HG02610 (cell line): ENCODE measurements at regions not wholly inside any gene's neighbourhood (a gene's known extent, or its start where the extent isn't known, plus 50 kb on each side); places are given as distances from the start of the nearest gene placed in this dataset.

Experiments used
- ATAC-seq: cut with Tn5 transposase; IDR thresholded peaks from one replicate; pipeline ENCODE4 v1.9.1; 2021; ENCODE audit warnings: mild to moderate bottlenecking, moderate library complexity; ENCODE audit not compliant: unreplicated experiment

- no peak for ATAC-seq
Observed at GRCh38 chr12:68447797-68448260, 115.7 kb upstream of the MDM1 start.

- no peak for ATAC-seq
Observed at GRCh38 chr12:68449196-68449595, 117.0 kb upstream of the MDM1 start.

DNA sequence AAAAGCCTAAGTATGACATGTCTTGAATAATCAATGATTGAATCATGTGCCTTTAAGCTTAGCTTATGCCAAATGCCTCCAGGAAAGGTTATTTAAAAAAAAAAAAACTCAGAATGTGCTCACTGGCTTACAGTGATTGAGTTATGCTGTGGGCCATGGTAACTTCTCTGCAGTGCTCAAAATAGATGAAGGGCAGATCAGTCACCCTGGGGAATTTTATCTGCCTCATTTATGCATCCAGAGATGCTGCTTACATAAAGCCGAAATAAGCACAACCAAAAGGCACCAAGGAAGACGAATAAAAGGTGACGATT, 118.7 kb upstream of the MDM1 start:
- ATAC-seq, result no peak

GRCh38 chr12:68451261-68452077, 119.3 kb upstream of the MDM1 start:
- ATAC-seq, result peak; percentile 79

GRCh38 chr12:68452078-68452715, 120.0 kb upstream of the MDM1 start:
- no peak for ATAC-seq

DNA sequence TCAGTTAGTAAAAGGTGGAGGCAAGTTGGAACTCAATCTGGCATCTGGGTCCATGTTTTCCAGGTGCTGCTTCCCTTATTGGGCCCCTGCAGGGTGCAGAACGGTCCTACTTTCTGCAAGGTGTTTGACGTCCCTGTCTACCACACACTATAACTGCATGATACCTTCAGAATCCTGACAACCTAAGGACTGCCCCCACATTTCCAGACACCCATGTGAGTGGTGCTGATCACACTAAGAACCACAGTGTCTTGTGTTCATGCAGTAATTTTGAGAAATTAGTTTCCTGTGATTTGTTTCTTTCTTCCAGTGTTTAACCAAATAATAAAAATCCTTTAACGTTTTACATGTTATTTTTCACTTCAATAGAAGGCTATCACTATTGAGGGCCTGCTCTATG, 121.1 kb upstream of the MDM1 start:
- no peak for ATAC-seq

- no peak for ATAC-seq
Observed at GRCh38 chr12:68453876-68454275, 121.7 kb upstream of the MDM1 start.

GRCh38 chr12:68454892-68455291, 122.7 kb upstream of the MDM1 start:
- no peak for ATAC-seq

DNA sequence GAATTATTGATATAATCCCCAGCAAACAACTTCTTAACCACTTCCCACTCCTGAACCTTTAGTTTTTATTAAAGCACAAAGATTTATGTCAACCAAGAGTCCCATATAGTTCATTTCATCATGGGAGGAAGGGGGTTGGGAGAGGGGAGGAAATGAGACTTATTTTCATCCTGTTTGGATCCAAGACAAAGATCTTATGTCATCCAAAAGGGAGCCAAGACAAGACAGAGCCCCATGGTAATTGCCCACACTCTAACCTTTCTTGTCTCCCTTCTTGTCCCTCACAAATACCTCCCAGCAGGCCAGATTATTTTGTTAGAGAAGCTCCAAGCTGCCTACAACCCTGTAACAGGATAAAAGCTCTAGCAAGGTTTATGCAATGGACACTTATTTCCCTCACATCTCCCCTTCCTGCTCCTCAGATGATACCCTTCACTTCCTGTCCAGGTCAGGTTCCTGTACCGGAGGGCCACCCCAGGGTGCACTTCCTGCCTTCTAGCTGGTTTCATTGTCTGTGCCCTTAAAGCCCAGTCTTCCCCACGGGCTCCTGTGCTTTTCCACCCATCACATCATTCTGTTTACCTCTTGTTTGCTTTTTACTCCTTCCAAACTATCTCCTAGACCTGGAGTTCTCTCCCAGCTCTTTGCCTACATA, 123.7 kb upstream of the MDM1 start:
- ATAC-seq, result no peak

DNA sequence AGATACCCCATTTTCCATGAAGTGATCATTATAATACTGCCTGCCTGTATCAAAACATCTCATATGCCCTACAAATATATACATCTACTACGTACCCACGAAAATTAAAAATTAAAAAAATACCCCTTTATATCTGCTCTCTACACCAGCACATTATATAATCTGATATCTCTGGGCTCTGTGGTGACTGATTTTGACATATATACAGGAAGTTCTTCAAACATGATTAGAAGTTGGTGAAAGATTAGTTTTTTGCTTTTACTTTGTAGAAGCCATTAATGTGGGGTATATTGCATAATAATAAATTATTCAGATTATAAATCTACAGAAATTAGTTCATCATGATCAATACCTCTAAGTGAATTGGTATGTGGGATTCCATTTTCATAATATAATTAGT, 126.7 kb upstream of the MDM1 start:
- no peak for ATAC-seq

GRCh38 chr12:68460236-68460635, 128.1 kb upstream of the MDM1 start:
- no peak for ATAC-seq

DNA sequence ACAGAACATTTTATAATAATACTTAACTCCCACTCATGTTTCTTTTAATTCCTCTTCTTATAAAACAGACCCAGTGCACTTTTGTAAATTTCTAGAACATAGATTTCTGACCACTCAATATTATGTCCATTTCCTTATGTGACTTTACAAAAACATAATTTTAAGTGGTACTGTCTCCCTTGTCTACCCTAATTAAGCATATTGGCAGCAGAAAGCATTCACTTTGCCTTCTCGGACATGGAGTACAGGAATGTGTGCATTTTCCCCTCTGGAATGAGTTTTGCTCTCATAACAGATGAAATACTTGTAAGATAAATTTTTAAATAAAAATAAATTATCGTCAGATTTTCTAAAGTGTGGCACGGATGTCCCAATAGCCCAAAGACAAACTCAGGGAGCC, 129.5 kb upstream of the MDM1 start:
- ATAC-seq, result no peak

DNA sequence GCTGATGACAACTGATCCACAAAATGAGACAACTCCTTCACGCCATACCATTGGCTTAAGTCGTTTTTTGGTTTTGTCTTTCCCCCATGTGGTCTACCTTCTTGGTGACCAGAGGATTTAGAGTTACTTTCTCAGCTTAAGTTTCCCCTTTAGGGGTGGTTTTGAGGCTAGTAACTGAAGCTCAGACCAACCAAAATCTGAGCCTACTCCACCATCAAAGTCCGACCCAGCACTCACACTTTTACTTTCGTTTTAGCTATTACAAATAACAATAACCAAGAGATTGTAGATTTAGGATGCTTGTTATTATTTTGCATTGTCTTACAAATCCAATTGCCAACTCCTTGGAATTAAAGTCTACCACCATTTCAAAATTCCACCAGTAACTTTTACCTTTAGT, 130.6 kb upstream of the MDM1 start:
- peak; percentile 79 for ATAC-seq

DNA sequence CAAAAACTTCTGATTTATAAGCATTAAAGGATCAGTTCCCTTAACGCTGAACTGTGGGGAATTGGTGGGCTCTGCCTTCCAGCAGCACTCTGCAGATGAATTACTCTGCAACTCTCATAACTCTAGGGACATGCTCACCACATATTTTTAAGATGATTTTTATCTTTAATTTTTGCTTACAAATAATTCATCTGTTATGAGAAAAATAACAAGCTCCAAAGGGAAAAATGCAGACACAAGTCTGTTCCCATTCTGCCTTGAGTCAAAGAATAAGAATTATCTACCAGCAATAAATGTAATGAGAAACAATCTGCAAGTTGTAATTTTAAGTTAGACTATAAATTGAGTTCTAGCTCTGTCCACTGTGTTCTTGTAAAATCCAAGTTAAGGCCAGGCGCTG, 133.1 kb upstream of the MDM1 start:
- ATAC-seq, result no peak

DNA sequence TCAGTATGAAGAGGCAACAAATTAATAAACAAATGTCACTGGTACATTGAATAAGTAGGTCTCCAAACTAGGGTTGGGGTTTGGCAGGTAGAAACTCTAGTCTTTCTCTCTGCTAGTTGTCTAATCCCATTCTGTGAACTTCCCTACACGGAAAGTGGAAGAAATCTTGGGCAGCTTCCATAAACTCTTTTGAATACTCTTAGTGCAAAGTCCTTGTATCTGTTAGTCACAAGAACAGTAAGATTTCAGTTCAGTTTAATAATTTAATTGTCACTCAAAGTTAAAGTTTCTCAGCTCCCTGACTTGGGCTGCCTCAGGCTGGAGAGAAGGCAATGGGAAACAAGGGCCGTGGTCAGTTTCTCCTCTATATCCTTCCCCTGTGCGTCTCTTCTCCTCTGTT, 135.4 kb upstream of the MDM1 start:
- no peak for ATAC-seq

GRCh38 chr12:68468036-68468435, 135.9 kb upstream of the MDM1 start:
- no peak for ATAC-seq

DNA sequence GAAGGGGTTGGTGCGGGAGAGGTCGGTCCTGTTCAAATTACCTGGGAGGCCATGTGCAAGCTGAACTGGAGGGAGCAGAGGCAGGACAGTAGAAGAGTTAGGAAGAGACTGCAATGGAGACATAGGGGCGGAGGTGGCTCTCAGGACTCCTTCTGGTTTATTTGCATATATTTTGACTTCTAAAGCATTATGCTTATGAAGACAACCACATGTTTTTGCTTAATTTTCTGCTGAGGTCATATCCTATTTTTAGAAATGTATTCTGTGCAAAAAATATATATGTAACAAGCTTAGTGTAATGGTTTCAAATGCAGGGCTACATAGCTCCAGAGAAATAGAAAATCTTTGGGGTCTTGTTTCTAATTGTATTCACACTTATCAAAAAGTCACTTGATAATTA, 137.0 kb upstream of the MDM1 start:
- ATAC-seq, result no peak

GRCh38 chr12:68470664-68471328, 138.6 kb upstream of the MDM1 start:
- no peak for ATAC-seq

- no peak for ATAC-seq
Observed at GRCh38 chr12:68474467-68475204, 136.1 kb upstream of the RAP1B start.

DNA sequence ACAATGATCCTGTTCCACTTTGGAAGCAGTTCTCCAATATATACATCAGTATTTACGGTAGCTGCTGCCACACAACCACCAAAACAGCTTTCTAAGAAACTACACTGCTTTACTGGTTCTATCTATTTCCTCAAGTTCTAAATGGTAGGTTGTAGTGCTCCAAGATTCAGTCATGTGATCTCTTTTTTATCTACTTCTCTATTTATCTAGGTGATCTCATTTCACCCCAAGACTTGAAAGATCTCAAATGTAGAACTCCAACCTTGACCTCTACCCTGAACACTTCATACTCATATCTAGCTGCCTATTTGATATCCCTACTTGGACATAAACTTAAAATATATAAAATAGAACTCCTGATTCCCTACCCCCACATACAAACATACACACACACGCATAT, 133.9 kb upstream of the RAP1B start:
- ATAC-seq, result no peak

DNA sequence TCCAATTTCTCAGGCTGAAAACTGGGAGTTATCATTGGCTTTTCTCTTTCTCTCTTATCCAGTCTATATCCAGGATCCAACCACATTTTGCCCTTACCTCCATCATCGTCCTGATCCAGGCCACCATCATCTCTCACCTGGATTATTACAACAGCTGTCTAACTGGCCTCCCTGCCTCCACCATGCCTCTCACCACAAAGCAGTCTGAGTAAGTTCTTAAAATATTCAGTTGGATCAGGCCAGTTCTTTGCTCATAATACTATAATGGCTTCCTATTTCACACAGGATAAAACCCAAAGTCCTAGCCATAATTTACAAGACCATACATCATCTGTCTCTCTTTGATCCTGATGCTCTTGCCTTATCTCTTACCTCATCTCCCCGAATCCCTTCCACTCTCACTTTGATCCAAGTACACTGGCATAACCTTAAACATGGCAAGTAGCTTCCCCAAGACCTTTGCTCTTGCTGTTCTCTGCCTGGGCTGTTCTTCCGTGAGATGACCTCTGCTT, 133.4 kb upstream of the RAP1B start:
- no peak for ATAC-seq
